Neural progenitor cell (in vitro differentiated cells): ENCODE measurements at regions not wholly inside any gene's neighbourhood (a gene's known extent, or its start where the extent isn't known, plus 50 kb on each side); places are given as distances from the start of the nearest gene placed in this dataset.

Experiments
- CTCF ChIP-seq: fragments of 200-600 bp; sonication (generic); IDR thresholded peaks from 2 replicates; pipeline ENCODE4 v1.5.1; 2017; ENCODE audit warnings: antibody characterized with exemption, mild to moderate bottlenecking
- EZH2 ChIP-seq: fragments of 200-600 bp; sonication (generic); IDR thresholded peaks from 2 replicates; pipeline ENCODE4 v1.6.1; 2017; ENCODE audit warnings: antibody characterized with exemption, mild to moderate bottlenecking, moderate library complexity

- no peak for TF ChIP-seq CTCF
- TF ChIP-seq EZH2, result no peak
Measured at GRCh38 chr12:70178038-70178437, 65.2 kb upstream of the CNOT2 start.
